ENCODE measurements at regions not wholly inside any gene's neighbourhood (a gene's known extent, or its start where the extent isn't known, plus 50 kb on each side); places are given as distances from the start of the nearest gene placed in this dataset.

- Histone ChIP-seq H3K9me1 (ENCODE audit: control insufficient read depth, extremely low read depth, insufficient read depth, low read length) (no peaks in the 10 kb centered on the region), H3K9me3 (ENCODE audit: control insufficient read depth, low read depth, low read length) (peaks cover under 1% of the 10 kb centered on the region), H3K4me1 (ENCODE audit: control insufficient read depth, extremely low read depth, insufficient read depth, low read length) (no peaks in the 10 kb centered on the region), H3K9ac (ENCODE audit: control insufficient read depth, extremely low read depth, insufficient read depth, low read length) (no peak overlapping the region), H3K4me2 (ENCODE audit: control insufficient read depth, extremely low read depth, insufficient read depth, low read depth, low read length) (no peak overlapping the region), H2AFZ (ENCODE audit: control insufficient read depth, low read length) (no peak overlapping the region), H3K4me3 (ENCODE audit: control insufficient read depth in 2 of 3, extremely low read depth in 1 of 3, insufficient read depth in 2 of 3, low read depth in 1 of 3, low read length in 3 of 3) (no peak overlapping the region), H3K36me3 (ENCODE audit: control insufficient read depth in 2 of 2, extremely low read depth in 1 of 2, insufficient read depth in 2 of 2, low read length in 2 of 2) (no peaks in the 10 kb centered on the region), H3K79me2 (ENCODE audit: control insufficient read depth, insufficient read depth, low read length) (no peaks in the 10 kb centered on the region), H3K27me3 (ENCODE audit: control insufficient read depth, extremely low read depth, insufficient read depth, low read length) (no peaks in the 10 kb centered on the region), H3K27ac (ENCODE audit: control insufficient read depth, insufficient read depth, low read length) (no peak overlapping the region), H4K20me1 (ENCODE audit: control insufficient read depth, extremely low read depth, insufficient read depth, low read length) (no peaks in the 10 kb centered on the region)
- FAIRE-seq: no peak
- TF ChIP-seq EZH2 (IDR thresholded peaks at IDR 0.05; ENCODE audit: low read length) (no peak), CTCF (optimal IDR thresholded peaks at IDR 0.05 in 1 of 3, IDR thresholded peaks at IDR 0.05 in 1 of 3, conservative IDR thresholded peaks at IDR 0.05 in 1 of 3; ENCODE audit: extremely low read depth in 1 of 3, insufficient read depth in 2 of 3, low read length in 3 of 3) (no peak)
- no peak for DNase-seq (ENCODE audit: low read depth, low spot score)
- dilution Hi-C loops (cut with MboI; ENCODE audit: extremely low pct_ligation_motif_present, low sequenced_read_pairs): no loop called here
Measured at GRCh38 chr1:14511166-14511680, 87.3 kb upstream of the KAZN start.

- no peak overlapping the region for H2AFZ ChIP-seq (ENCODE audit: control insufficient read depth, low read length)
- H3K9me1 ChIP-seq (ENCODE audit: control insufficient read depth, extremely low read depth, insufficient read depth, low read length): no peaks in the 10 kb centered on the region
- dilution Hi-C loops (cut with MboI; ENCODE audit: extremely low pct_ligation_motif_present, low sequenced_read_pairs): no loop called here
- no peaks in the 10 kb centered on the region for H3K79me2 ChIP-seq (ENCODE audit: control insufficient read depth, insufficient read depth, low read length)
- H3K36me3 ChIP-seq (ENCODE audit: control insufficient read depth in 2 of 2, extremely low read depth in 1 of 2, insufficient read depth in 2 of 2, low read length in 2 of 2): no peaks in the 10 kb centered on the region
- FAIRE-seq: no peak
- H3K27ac ChIP-seq (ENCODE audit: control insufficient read depth, insufficient read depth, low read length): no peak overlapping the region
- TF ChIP-seq CTCF (optimal IDR thresholded peaks at IDR 0.05 in 1 of 3, IDR thresholded peaks at IDR 0.05 in 1 of 3, conservative IDR thresholded peaks at IDR 0.05 in 1 of 3; ENCODE audit: extremely low read depth in 1 of 3, insufficient read depth in 2 of 3, low read length in 3 of 3) (no peak), EZH2 (IDR thresholded peaks at IDR 0.05; ENCODE audit: low read length) (no peak)
- H4K20me1 ChIP-seq (ENCODE audit: control insufficient read depth, extremely low read depth, insufficient read depth, low read length): no peaks in the 10 kb centered on the region
- H3K4me2 ChIP-seq (ENCODE audit: control insufficient read depth, extremely low read depth, insufficient read depth, low read depth, low read length): no peak overlapping the region
- H3K27me3 ChIP-seq (ENCODE audit: control insufficient read depth, extremely low read depth, insufficient read depth, low read length): no peaks in the 10 kb centered on the region
- no peak overlapping the region for H3K9ac ChIP-seq (ENCODE audit: control insufficient read depth, extremely low read depth, insufficient read depth, low read length)
- peaks cover 2% of the 10 kb centered on the region for H3K9me3 ChIP-seq (ENCODE audit: control insufficient read depth, low read depth, low read length)
- H3K4me3 ChIP-seq (ENCODE audit: control insufficient read depth in 2 of 3, extremely low read depth in 1 of 3, insufficient read depth in 2 of 3, low read depth in 1 of 3, low read length in 3 of 3): no peak overlapping the region
- no peak for DNase-seq (ENCODE audit: low read depth, low spot score)
- H3K4me1 ChIP-seq (ENCODE audit: control insufficient read depth, extremely low read depth, insufficient read depth, low read length): peaks cover 4% of the 10 kb centered on the region
Measured at GRCh38 chr1:14511796-14512585, 86.5 kb upstream of the KAZN start.
